HepG2 (cell line): ENCODE measurements at regions not wholly inside any gene's neighbourhood (a gene's known extent, or its start where the extent isn't known, plus 50 kb on each side); places are given as distances from the start of the nearest gene placed in this dataset.
"Not testable (repeated sequence)": the region's sequence is repeated elsewhere in the genome, so short reads cannot be mapped to it uniquely, and the experiment has no call there.

ENCODE experiments used
- ATAC-seq: fragments of 200-7000 bp; cut with Tn5 transposase; 3 replicates; pipeline ENCODE4 v1.9.1; 2020; ENCODE audit warnings: mild to moderate bottlenecking, moderate library complexity
- BruUV-seq: library from RNA; stranded (reverse); fragments of 400-500 nt; replicated peaks from 2 replicates; lab custom pipeline; 2021; lab: Mats Ljungman, UMichigan
- CTCF ChIA-PET: fragments of 300-600 bp; formaldehyde crosslinking; extraction: SDS; loops from one replicate; lab custom pipeline; 2021; ENCODE audit warnings: low total read pairs, inconsistent platforms, low intra/inter-chr PET ratio; lab: Yijun Ruan, JAX
- POLR2A ChIA-PET: fragments of 350-600 bp; sonication (Branson Sonifier 250); formaldehyde crosslinking; loops from one replicate; lab custom pipeline; 2020; ENCODE audit warnings: antibody characterized with exemption, inconsistent platforms; lab: Yijun Ruan, JAX
- DNase-seq: peaks from one replicate; pipeline ENCODE4 v3.0.0-alpha.2; 2015; ENCODE audit warnings: low spot score
- FAIRE-seq: peaks from 3 replicates; lab custom pipeline; 2011; peaks lifted over from hg19 to GRCh38; lab: Jason Lieb, UNC
- H2AFZ ChIP-seq: one replicate; pipeline ENCODE4 v1.6.1; 2011; ENCODE audit warnings: low read length, inconsistent platforms
- H3K27ac ChIP-seq: fragments of 300-600 bp; 3 replicates; pipeline ENCODE4 v1.8.0; 2011; ENCODE audit warnings: mixed run types, mild to moderate bottlenecking, mixed read lengths, low read length, inconsistent platforms; ENCODE audit not compliant: insufficient read depth; ENCODE audit errors: extremely low read length
- H3K27me3 ChIP-seq, 2 experiments: fragments of 200-600 bp in 1 of 2; 2 replicates in 1 of 2; 3 replicates in 1 of 2; pipeline versions ENCODE4 v1.6.0 to v1.8.0; 2011; ENCODE audit warnings: low read length in 2 of 2, mild to moderate bottlenecking in 2 of 2, moderate library complexity in 2 of 2, inconsistent platforms in 1 of 2; ENCODE audit not compliant: insufficient read depth in 2 of 2, control insufficient read depth in 1 of 2
- H3K36me3 ChIP-seq, 2 experiments: fragments of 200-600 bp in 1 of 2; replicated peaks in 1 of 2; 2 replicates in 1 of 2; 3 replicates in 1 of 2; pipeline versions ENCODE4 v1.5.1 to v1.8.0; 2011; ENCODE audit warnings: low read length in 2 of 2, inconsistent platforms in 1 of 2; ENCODE audit not compliant: insufficient read depth in 2 of 2, control insufficient read depth in 1 of 2
- H3K4me1 ChIP-seq: 2 replicates; pipeline ENCODE4 v1.5.1; 2012; ENCODE audit warnings: low read length, inconsistent platforms; ENCODE audit not compliant: insufficient read depth
- H3K4me2 ChIP-seq: 2 replicates; pipeline ENCODE4 v1.6.0; 2011; ENCODE audit warnings: low read depth, low read length, inconsistent platforms
- H3K4me3 ChIP-seq, 3 experiments: fragments of 200-600 bp in 1 of 3; sonication (generic), shearing (Covaris generic) in 1 of 3; replicated peaks in 1 of 3; 2 replicates each; pipeline ENCODE4 v1.5.1; 2011 to 2016; ENCODE audit warnings: low read length in 3 of 3, inconsistent platforms in 2 of 3, low read depth in 2 of 3, mild to moderate bottlenecking in 2 of 3, control low read depth in 1 of 3, mixed read lengths in 1 of 3; ENCODE audit not compliant: insufficient read depth in 1 of 3
- H3K79me2 ChIP-seq: one replicate; pipeline ENCODE4 v1.6.1; 2011; ENCODE audit warnings: low read length, inconsistent platforms; ENCODE audit not compliant: insufficient read depth
- H3K9ac ChIP-seq: 2 replicates; pipeline ENCODE4 v1.6.0; 2011; ENCODE audit warnings: mild to moderate bottlenecking, low read depth, low read length, inconsistent platforms; ENCODE audit not compliant: insufficient read depth
- H3K9me3 ChIP-seq: 2 replicates; pipeline ENCODE4 v1.5.1; 2012; ENCODE audit warnings: mild to moderate bottlenecking, low read length
- H4K20me1 ChIP-seq: 2 replicates; pipeline ENCODE4 v1.6.0; 2011; ENCODE audit warnings: inconsistent platforms, mild to moderate bottlenecking, low read length, moderate library complexity; ENCODE audit not compliant: insufficient read depth
- BHLHE40 ChIP-seq: IDR thresholded peaks from 2 replicates; pipeline ENCODE4 v1.6.1; 2011; ENCODE audit warnings: low read length, improper control_type of control experiment
- CEBPG ChIP-seq: IDR thresholded peaks from 2 replicates; pipeline ENCODE4 v1.6.1; 2016
- DPF2 ChIP-seq: sonication (generic); formaldehyde crosslinking; IDR thresholded peaks from 2 replicates; pipeline ENCODE4 v1.4.0; 2020; ENCODE audit warnings: mild to moderate bottlenecking, low read depth, missing genetic modification reagents, borderline replicate concordance
- FOXJ3 ChIP-seq: sonication (generic); formaldehyde crosslinking; IDR thresholded peaks from 2 replicates; pipeline ENCODE4 v1.4.0; 2020; ENCODE audit warnings: missing genetic modification reagents, mild to moderate bottlenecking, borderline replicate concordance
- MTERF4 ChIP-seq: sonication (generic); formaldehyde crosslinking; IDR thresholded peaks from 2 replicates; pipeline ENCODE4 v1.8.0; 2023; ENCODE audit warnings: mild to moderate bottlenecking, missing genetic modification reagents
- ONECUT2 ChIP-seq: sonication (generic); formaldehyde crosslinking; IDR thresholded peaks from 2 replicates; pipeline ENCODE4 v1.4.0; 2020; ENCODE audit warnings: missing genetic modification reagents
- SNRNP70 ChIP-seq: fragments of 200-400 bp; formaldehyde crosslinking; IDR thresholded peaks from 2 replicates; pipeline ENCODE4 v1.6.1; 2017; ENCODE audit warnings: mild to moderate bottlenecking, low read depth, low read length, moderate library complexity
- UBTF ChIP-seq: sonication (generic); formaldehyde crosslinking; IDR thresholded peaks from 2 replicates; pipeline ENCODE4 v1.4.0; 2020; ENCODE audit warnings: mild to moderate bottlenecking, missing genetic modification reagents
- XBP1 ChIP-seq: sonication (generic); formaldehyde crosslinking; IDR thresholded peaks from 2 replicates; pipeline ENCODE4 v1.5.0; 2020; ENCODE audit warnings: missing genetic modification reagents
- ZNF280B ChIP-seq: sonication (generic); formaldehyde crosslinking; IDR thresholded peaks from 2 replicates; pipeline ENCODE4 v1.5.0; 2020; ENCODE audit warnings: missing genetic modification reagents, mild to moderate bottlenecking, borderline replicate concordance
- ZNF562 ChIP-seq: sonication (generic); formaldehyde crosslinking; IDR thresholded peaks from 2 replicates; pipeline ENCODE4 v1.8.0; 2022; ENCODE audit warnings: missing genetic modification reagents, borderline replicate concordance
- ZNF770 ChIP-seq: sonication (generic); formaldehyde crosslinking; IDR thresholded peaks from 2 replicates; pipeline ENCODE4 v1.5.0; 2020; ENCODE audit warnings: mild to moderate bottlenecking, missing genetic modification reagents
- WGBS: methylation state at CpG from one replicate; pipeline ENCODE4 v1.1.6; 2017; ENCODE audit warnings: low lambda C conversion rate; 5-methylcytosine and 5-hydroxymethylcytosine counted together
- in situ Hi-C: cut with HindIII; loops from 2 replicates; pipeline ENCODE4 v1.10.0; 2017; ENCODE audit warnings: low pct_unique_long_range_greater_than_20kb; ENCODE audit not compliant: extremely low pct_ligation_motif_present
- intact Hi-C: fragments of 100-400 bp; cut with micrococcal nuclease; formaldehyde crosslinking; loops from one replicate; pipeline ENCODE4 v1.10.0; 2022; ENCODE audit not compliant: unreplicated experiment

- 0% methylated on average over 1 of the region's 1 CpG for whole genome bisulfite sequencing
- no TSS peak for BruUV-seq
- no peaks in the 10 kb centered on the region for H3K36me3 ChIP-seq
- no peak overlapping the region for H3K27ac ChIP-seq
- no peak overlapping the region for H2AFZ ChIP-seq
- DNase-seq, result no peak
- FAIRE-seq, result no peak
- H3K4me1 ChIP-seq, result no peaks in the 10 kb centered on the region
- H3K9ac ChIP-seq, result no peak overlapping the region
- CTCF ChIA-PET, result no interaction called here
- no peaks in the 10 kb centered on the region for H3K27me3 ChIP-seq
- ATAC-seq, result no peak
- no peaks in the 10 kb centered on the region for H4K20me1 ChIP-seq
- H3K9me3 ChIP-seq, result peaks cover 8% of the 10 kb centered on the region; the same call in 1 of the 2 replicates
- TF ChIP-seq ONECUT2 (CRISPR knock-in tag), result no peak
- TF ChIP-seq BHLHE40, result no peak
- no peak for TF ChIP-seq CEBPG (CRISPR knock-in tag)
- TF ChIP-seq ZNF770, result no peak
- no peak for TF ChIP-seq MTERF4
- no peak for TF ChIP-seq UBTF (CRISPR knock-in tag)
- no peak for TF ChIP-seq XBP1
- no peak for TF ChIP-seq FOXJ3 (CRISPR knock-in tag)
- TF ChIP-seq ZNF280B (CRISPR knock-in tag), result no peak
- TF ChIP-seq ZNF562 (CRISPR knock-in tag), result no peak
- no peak for TF ChIP-seq SNRNP70
- TF ChIP-seq DPF2, result no peak
- POLR2A ChIA-PET, result no interaction called here
- intact Hi-C loops, result no loop called here
- H3K4me3 ChIP-seq, result no peak overlapping the region
- in situ Hi-C loops, result no loop called here
- no peaks in the 10 kb centered on the region for H3K79me2 ChIP-seq
- H3K4me2 ChIP-seq, result no peak overlapping the region
These were observed 663.2 kb upstream of the ANKRD30A start for GRCh38 chr10:36462194-36462593.

- FAIRE-seq, H3K27ac ChIP-seq, H3K36me3 ChIP-seq, POLR2A ChIA-PET, H3K79me2 ChIP-seq, BruUV-seq, H2AFZ ChIP-seq, H4K20me1 ChIP-seq, CTCF ChIA-PET, intact Hi-C loops, DNase-seq, H3K4me1 ChIP-seq, H3K9me3 ChIP-seq, in situ Hi-C loops, H3K9ac ChIP-seq, H3K4me3 ChIP-seq, ATAC-seq, H3K4me2 ChIP-seq, H3K27me3 ChIP-seq: not testable (repeated sequence)
These were observed 667.0 kb upstream of the ANKRD30A start for GRCh38 chr10:36458437-36458836.
